Dendritic cell treated with granulocyte-macrophage colony-stimulating factor and Interleukin-4, amounts not matched to agents 40 ng/mL and 50 ng/mL, for 4 days (primary cell): ENCODE measurements at regions not wholly inside any gene's neighbourhood (a gene's known extent, or its start where the extent isn't known, plus 50 kb on each side); places are given as distances from the start of the nearest gene placed in this dataset.
"Not testable (repeated sequence)": the region's sequence is repeated elsewhere in the genome, so short reads cannot be mapped to it uniquely, and the experiment has no call there.

Experiments
- H3K27ac Mint-ChIP-seq: one replicate; pipeline ENCODE4 v1.8.0; 2022; ENCODE audit warnings: mild to moderate bottlenecking, mixed read lengths
- H3K27me3 Mint-ChIP-seq: one replicate; pipeline ENCODE4 v1.8.0; 2022; ENCODE audit warnings: mild to moderate bottlenecking, mixed read lengths
- H3K36me3 Mint-ChIP-seq: one replicate; pipeline ENCODE4 v1.8.0; 2022; ENCODE audit warnings: low read depth, mixed read lengths
- H3K4me1 Mint-ChIP-seq: one replicate; pipeline ENCODE4 v1.8.0; 2022; ENCODE audit warnings: low read depth, mixed read lengths
- H3K4me3 Mint-ChIP-seq: one replicate; pipeline ENCODE4 v1.8.0; 2022; ENCODE audit warnings: mild to moderate bottlenecking, moderate library complexity, mixed read lengths
- H3K9me3 Mint-ChIP-seq: one replicate; pipeline ENCODE4 v1.8.0; 2022; ENCODE audit warnings: mixed read lengths
- intact Hi-C: fragments of 100-400 bp; cut with micrococcal nuclease; formaldehyde crosslinking; loops from one replicate; pipeline ENCODE4 v1.15.0; 2022

- Mint-ChIP-seq H3K27me3 (peaks cover 43% of the 10 kb centered on the region), H3K9me3 (peaks cover 28% of the 10 kb centered on the region), H3K36me3 (peaks cover 79% of the 10 kb centered on the region), H3K4me1 (peaks cover 13% of the 10 kb centered on the region)
- H3K4me3 Mint-ChIP-seq, H3K27ac Mint-ChIP-seq, intact Hi-C loops: not testable (repeated sequence)
Measured at GRCh38 chr16:29253716-29254590, 152.6 kb downstream of the NPIPB11 start.

- H3K27me3 Mint-ChIP-seq = peaks cover 43% of the 10 kb centered on the region
- intact Hi-C loops, H3K4me3 Mint-ChIP-seq, H3K27ac Mint-ChIP-seq: not testable (repeated sequence)
- peaks cover 22% of the 10 kb centered on the region for H3K4me1 Mint-ChIP-seq
- H3K36me3 Mint-ChIP-seq = peaks cover 82% of the 10 kb centered on the region
- peaks cover 28% of the 10 kb centered on the region for H3K9me3 Mint-ChIP-seq
Measured at GRCh38 chr16:29253066-29253590, 153.4 kb downstream of the NPIPB11 start.

- Mint-ChIP-seq H3K36me3 (peaks cover 83% of the 10 kb centered on the region), H3K27me3 (peaks cover 43% of the 10 kb centered on the region), H3K9me3 (peaks cover 30% of the 10 kb centered on the region), H3K4me1 (peaks cover 25% of the 10 kb centered on the region)
- intact Hi-C loops, H3K4me3 Mint-ChIP-seq, H3K27ac Mint-ChIP-seq: not testable (repeated sequence)
Measured at GRCh38 chr16:29252311-29252710, 154.2 kb downstream of the NPIPB11 start.

GRCh38 chr16:29251571-29252011, 154.9 kb downstream of the NPIPB11 start:
- intact Hi-C loops, H3K27ac Mint-ChIP-seq, H3K4me3 Mint-ChIP-seq: not testable (repeated sequence)
- peaks cover 37% of the 10 kb centered on the region for H3K9me3 Mint-ChIP-seq
- peaks cover 25% of the 10 kb centered on the region for H3K4me1 Mint-ChIP-seq
- peaks cover 84% of the 10 kb centered on the region for H3K36me3 Mint-ChIP-seq
- H3K27me3 Mint-ChIP-seq = peaks cover 48% of the 10 kb centered on the region

- Mint-ChIP-seq H3K4me1 (peaks cover 25% of the 10 kb centered on the region), H3K36me3 (peaks cover 84% of the 10 kb centered on the region), H3K9me3 (peaks cover 43% of the 10 kb centered on the region), H3K27me3 (peaks cover 47% of the 10 kb centered on the region)
- H3K27ac Mint-ChIP-seq, intact Hi-C loops, H3K4me3 Mint-ChIP-seq: not testable (repeated sequence)
Measured at GRCh38 chr16:29250923-29251434, 155.5 kb downstream of the NPIPB11 start.

- intact Hi-C loops, H3K4me3 Mint-ChIP-seq, H3K27ac Mint-ChIP-seq: not testable (repeated sequence)
- H3K4me1 Mint-ChIP-seq = peaks cover 24% of the 10 kb centered on the region
- H3K27me3 Mint-ChIP-seq = peaks cover 45% of the 10 kb centered on the region
- H3K9me3 Mint-ChIP-seq = peaks cover 48% of the 10 kb centered on the region
- H3K36me3 Mint-ChIP-seq = peaks cover 86% of the 10 kb centered on the region
Measured at GRCh38 chr16:29250469-29250868, 156.0 kb downstream of the NPIPB11 start.

- peaks cover 18% of the 10 kb centered on the region for H3K4me1 Mint-ChIP-seq
Measured at GRCh38 chr16:29248940-29249318, 157.6 kb downstream of the NPIPB11 start.

GRCh38 chr16:29248306-29248939, 158.1 kb downstream of the NPIPB11 start:
- peak overlapping the region; percentile 55 for H3K27ac Mint-ChIP-seq
- intact Hi-C loops = not testable (repeated sequence)
- peaks cover 36% of the 10 kb centered on the region for H3K27me3 Mint-ChIP-seq
- peaks cover 50% of the 10 kb centered on the region for H3K9me3 Mint-ChIP-seq
- H3K4me1 Mint-ChIP-seq = peaks cover 18% of the 10 kb centered on the region
- peaks cover 70% of the 10 kb centered on the region for H3K36me3 Mint-ChIP-seq
- peak overlapping the region; percentile 23 for H3K4me3 Mint-ChIP-seq

More at GRCh38 chr16:29248940-29249318, 157.6 kb downstream of the NPIPB11 start:
- H3K4me3 Mint-ChIP-seq, H3K27ac Mint-ChIP-seq, intact Hi-C loops: not testable (repeated sequence)
- Mint-ChIP-seq H3K27me3 (peaks cover 37% of the 10 kb centered on the region), H3K9me3 (peaks cover 50% of the 10 kb centered on the region), H3K36me3 (peaks cover 73% of the 10 kb centered on the region)

GRCh38 chr16:29246091-29246490, 160.4 kb downstream of the NPIPB11 start:
- Mint-ChIP-seq H3K9me3 (peaks cover 37% of the 10 kb centered on the region), H3K27me3 (peaks cover 29% of the 10 kb centered on the region), H3K4me1 (peaks cover 18% of the 10 kb centered on the region), H3K36me3 (peaks cover 46% of the 10 kb centered on the region)
- intact Hi-C loops, H3K4me3 Mint-ChIP-seq, H3K27ac Mint-ChIP-seq: not testable (repeated sequence)

- Mint-ChIP-seq H3K27ac (no peak overlapping the region), H3K4me3 (no peak overlapping the region), H3K9me3 (no peaks in the 10 kb centered on the region)
Measured at GRCh38 chr16:29237971-29238370, 168.5 kb downstream of the NPIPB11 start.

GRCh38 chr16:29237495-29237894, 169.0 kb downstream of the NPIPB11 start:
- intact Hi-C loops, H3K4me3 Mint-ChIP-seq, H3K9me3 Mint-ChIP-seq, H3K27ac Mint-ChIP-seq, H3K4me1 Mint-ChIP-seq: not testable (repeated sequence)
- Mint-ChIP-seq H3K27me3 (peaks cover 30% of the 10 kb centered on the region), H3K36me3 (peaks cover 33% of the 10 kb centered on the region)

More at GRCh38 chr16:29237971-29238370, 168.5 kb downstream of the NPIPB11 start:
- intact Hi-C loops = no loop called here
- H3K4me1 Mint-ChIP-seq = no peaks in the 10 kb centered on the region
- H3K36me3 Mint-ChIP-seq = peaks cover 29% of the 10 kb centered on the region
- peaks cover 29% of the 10 kb centered on the region for H3K27me3 Mint-ChIP-seq

GRCh38 chr16:29237023-29237422, 169.5 kb downstream of the NPIPB11 start:
- intact Hi-C loops, H3K4me3 Mint-ChIP-seq, H3K4me1 Mint-ChIP-seq, H3K27ac Mint-ChIP-seq, H3K9me3 Mint-ChIP-seq: not testable (repeated sequence)
- peaks cover 29% of the 10 kb centered on the region for H3K27me3 Mint-ChIP-seq
- peaks cover 33% of the 10 kb centered on the region for H3K36me3 Mint-ChIP-seq

GRCh38 chr16:29235836-29236370, 170.6 kb downstream of the NPIPB11 start:
- H3K4me3 Mint-ChIP-seq, H3K27ac Mint-ChIP-seq, H3K9me3 Mint-ChIP-seq, intact Hi-C loops, H3K4me1 Mint-ChIP-seq: not testable (repeated sequence)
- peaks cover 29% of the 10 kb centered on the region for H3K27me3 Mint-ChIP-seq
- H3K36me3 Mint-ChIP-seq = peaks cover 37% of the 10 kb centered on the region
